ENCODE measurements at regions not wholly inside any gene's neighbourhood (a gene's known extent, or its start where the extent isn't known, plus 50 kb on each side); places are given as distances from the start of the nearest gene placed in this dataset.

DNA sequence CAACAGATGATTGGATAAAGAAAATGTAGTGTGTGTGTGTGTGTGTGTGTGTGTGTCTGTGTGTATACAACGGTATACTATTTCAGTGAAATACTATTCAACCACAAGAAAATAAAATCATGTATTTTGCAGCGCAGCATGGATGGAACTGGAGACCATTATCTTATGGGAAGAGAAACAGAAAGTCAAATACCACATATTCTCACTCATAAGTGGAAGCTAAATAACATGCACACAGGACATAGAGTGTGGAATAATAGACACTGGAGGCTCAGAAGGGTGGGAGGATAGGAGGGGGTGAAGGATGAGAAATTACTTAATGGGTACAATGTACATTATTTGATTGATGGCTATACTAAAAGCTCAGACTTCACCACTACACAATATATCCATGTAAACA is 609.1 kb upstream of the SLC39A10 start:
- no peak for FAIRE-seq
- DNase-seq (ENCODE audit: low read depth in 1 of 2, low spot score in 1 of 2): no peak
- Histone ChIP-seq H3K9me3 (no peaks in the 10 kb centered on the region), H3K27ac (no peak overlapping the region), H3K4me3 (no peak overlapping the region), H3K4me2 (no peak overlapping the region), H3K4me1 (no peaks in the 10 kb centered on the region)
- 48% methylated on average over 2 of the region's 2 CpGs for WGBS (ENCODE audit: missing lambda C conversion rate)
- POLR2A ChIA-PET: no interaction called here
- CTCF ChIA-PET: no interaction called here
- TF ChIP-seq MAFK (IDR thresholded peaks at IDR 0.05; ENCODE audit: partially characterized antibody): no peak
- TF ChIP-seq FOSL2 (IDR thresholded peaks at IDR 0.05): no peak
- no peak for TF ChIP-seq FOSL2 (CRISPR knock-in tag; IDR thresholded peaks at IDR 0.05)
- TF ChIP-seq, protein P1, sequence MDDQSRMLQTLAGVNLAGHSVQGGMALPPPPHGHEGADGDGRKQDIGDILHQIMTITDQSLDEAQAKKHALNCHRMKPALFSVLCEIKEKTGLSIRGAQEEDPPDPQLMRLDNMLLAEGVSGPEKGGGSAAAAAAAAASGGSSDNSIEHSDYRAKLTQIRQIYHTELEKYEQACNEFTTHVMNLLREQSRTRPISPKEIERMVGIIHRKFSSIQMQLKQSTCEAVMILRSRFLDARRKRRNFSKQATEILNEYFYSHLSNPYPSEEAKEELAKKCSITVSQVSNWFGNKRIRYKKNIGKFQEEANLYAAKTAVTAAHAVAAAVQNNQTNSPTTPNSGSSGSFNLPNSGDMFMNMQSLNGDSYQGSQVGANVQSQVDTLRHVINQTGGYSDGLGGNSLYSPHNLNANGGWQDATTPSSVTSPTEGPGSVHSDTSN (IDR thresholded peaks at IDR 0.05): no peak
- no peak for TF ChIP-seq NFE2L2 (conservative IDR thresholded peaks at IDR 0.05; ENCODE audit: low read length)
- no peak for TF ChIP-seq FOSB (CRISPR knock-in tag; IDR thresholded peaks at IDR 0.05)
- TF ChIP-seq RFX5 (IDR thresholded peaks at IDR 0.05): no peak
- TF ChIP-seq CEBPB (IDR thresholded peaks at IDR 0.05): no peak
- no peak for TF ChIP-seq HOXA7 (CRISPR knock-in tag; IDR thresholded peaks at IDR 0.05)
- TF ChIP-seq, protein P2, sequence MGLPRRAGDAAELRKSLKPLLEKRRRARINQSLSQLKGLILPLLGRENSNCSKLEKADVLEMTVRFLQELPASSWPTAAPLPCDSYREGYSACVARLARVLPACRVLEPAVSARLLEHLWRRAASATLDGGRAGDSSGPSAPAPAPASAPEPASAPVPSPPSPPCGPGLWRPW (IDR thresholded peaks at IDR 0.05): no peak
- no peak for TF ChIP-seq GATA3 (IDR thresholded peaks at IDR 0.05; ENCODE audit: borderline replicate concordance)
- no peak for TF ChIP-seq FOXS1 (CRISPR knock-in tag; IDR thresholded peaks at IDR 0.05)
- no peak for TF ChIP-seq CBX8 (IDR thresholded peaks at IDR 0.05)
- no peak for TF ChIP-seq HDAC2 (IDR thresholded peaks at IDR 0.05)
- TF ChIP-seq RCOR1 (IDR thresholded peaks at IDR 0.05; ENCODE audit: low read depth, low read length): no peak
- TF ChIP-seq, protein P3, sequence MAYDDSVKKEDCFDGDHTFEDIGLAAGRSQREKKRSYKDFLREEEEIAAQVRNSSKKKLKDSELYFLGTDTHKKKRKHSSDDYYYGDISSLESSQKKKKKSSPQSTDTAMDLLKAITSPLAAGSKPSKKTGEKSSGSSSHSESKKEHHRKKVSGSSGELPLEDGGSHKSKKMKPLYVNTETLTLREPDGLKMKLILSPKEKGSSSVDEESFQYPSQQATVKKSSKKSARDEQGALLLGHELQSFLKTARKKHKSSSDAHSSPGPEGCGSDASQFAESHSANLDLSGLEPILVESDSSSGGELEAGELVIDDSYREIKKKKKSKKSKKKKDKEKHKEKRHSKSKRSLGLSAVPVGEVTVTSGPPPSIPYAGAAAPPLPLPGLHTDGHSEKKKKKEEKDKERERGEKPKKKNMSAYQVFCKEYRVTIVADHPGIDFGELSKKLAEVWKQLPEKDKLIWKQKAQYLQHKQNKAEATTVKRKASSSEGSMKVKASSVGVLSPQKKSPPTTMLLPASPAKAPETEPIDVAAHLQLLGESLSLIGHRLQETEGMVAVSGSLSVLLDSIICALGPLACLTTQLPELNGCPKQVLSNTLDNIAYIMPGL (CRISPR knock-in tag; IDR thresholded peaks at IDR 0.05; ENCODE audit: borderline replicate concordance): no peak
- TF ChIP-seq ZNF302 (CRISPR knock-in tag; IDR thresholded peaks at IDR 0.05): no peak
- no peak for TF ChIP-seq RNF2 (IDR thresholded peaks at IDR 0.05; ENCODE audit: borderline replicate concordance, low read depth)
- TF ChIP-seq ESRRA (IDR thresholded peaks at IDR 0.05; ENCODE audit: borderline replicate concordance, low read length): no peak
- TF ChIP-seq, protein P4, sequence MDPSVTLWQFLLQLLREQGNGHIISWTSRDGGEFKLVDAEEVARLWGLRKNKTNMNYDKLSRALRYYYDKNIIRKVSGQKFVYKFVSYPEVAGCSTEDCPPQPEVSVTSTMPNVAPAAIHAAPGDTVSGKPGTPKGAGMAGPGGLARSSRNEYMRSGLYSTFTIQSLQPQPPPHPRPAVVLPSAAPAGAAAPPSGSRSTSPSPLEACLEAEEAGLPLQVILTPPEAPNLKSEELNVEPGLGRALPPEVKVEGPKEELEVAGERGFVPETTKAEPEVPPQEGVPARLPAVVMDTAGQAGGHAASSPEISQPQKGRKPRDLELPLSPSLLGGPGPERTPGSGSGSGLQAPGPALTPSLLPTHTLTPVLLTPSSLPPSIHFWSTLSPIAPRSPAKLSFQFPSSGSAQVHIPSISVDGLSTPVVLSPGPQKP (IDR thresholded peaks at IDR 0.05; ENCODE audit: low read depth, low read length): no peak
- no peak for ATAC-seq

DNA sequence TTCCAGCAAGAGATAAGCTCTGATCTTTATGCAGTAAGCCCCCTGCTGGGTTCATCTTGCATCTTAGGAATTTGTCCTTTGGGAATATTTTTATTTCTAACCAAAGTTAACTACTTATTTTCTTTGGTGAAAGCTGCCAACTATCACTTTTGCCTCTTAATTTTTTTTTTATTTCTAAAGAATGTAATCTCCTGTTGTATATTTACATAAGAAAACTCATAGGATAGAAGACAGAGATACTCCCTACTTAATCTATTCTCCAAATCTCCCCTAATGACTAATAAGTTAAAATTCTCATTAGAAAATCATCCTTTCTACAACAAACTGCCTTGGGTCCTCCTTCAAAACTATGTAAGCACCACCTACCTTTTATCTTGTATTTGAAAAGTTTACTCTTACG is 612.2 kb upstream of the SLC39A10 start:
- no peak overlapping the region for H3K4me3 ChIP-seq
- FAIRE-seq (no peak), ATAC-seq (no peak), DNase-seq (ENCODE audit: low read depth in 1 of 2, low spot score in 1 of 2) (no peak)
- ChIA-PET CTCF (no interaction called here), POLR2A (no interaction called here)
- no peak overlapping the region for H3K4me2 ChIP-seq
- 92% methylated on average over 1 of the region's 1 CpG for WGBS (ENCODE audit: missing lambda C conversion rate)
- H3K4me1 ChIP-seq: no peaks in the 10 kb centered on the region
- TF ChIP-seq, protein P4 (IDR thresholded peaks at IDR 0.05; ENCODE audit: low read depth, low read length): no peak
- TF ChIP-seq EP300 (IDR thresholded peaks at IDR 0.05): no peak
- no peak for TF ChIP-seq HEYL (CRISPR knock-in tag; IDR thresholded peaks at IDR 0.05)
- TF ChIP-seq CBX8 (IDR thresholded peaks at IDR 0.05): no peak
- TF ChIP-seq, protein P5, sequence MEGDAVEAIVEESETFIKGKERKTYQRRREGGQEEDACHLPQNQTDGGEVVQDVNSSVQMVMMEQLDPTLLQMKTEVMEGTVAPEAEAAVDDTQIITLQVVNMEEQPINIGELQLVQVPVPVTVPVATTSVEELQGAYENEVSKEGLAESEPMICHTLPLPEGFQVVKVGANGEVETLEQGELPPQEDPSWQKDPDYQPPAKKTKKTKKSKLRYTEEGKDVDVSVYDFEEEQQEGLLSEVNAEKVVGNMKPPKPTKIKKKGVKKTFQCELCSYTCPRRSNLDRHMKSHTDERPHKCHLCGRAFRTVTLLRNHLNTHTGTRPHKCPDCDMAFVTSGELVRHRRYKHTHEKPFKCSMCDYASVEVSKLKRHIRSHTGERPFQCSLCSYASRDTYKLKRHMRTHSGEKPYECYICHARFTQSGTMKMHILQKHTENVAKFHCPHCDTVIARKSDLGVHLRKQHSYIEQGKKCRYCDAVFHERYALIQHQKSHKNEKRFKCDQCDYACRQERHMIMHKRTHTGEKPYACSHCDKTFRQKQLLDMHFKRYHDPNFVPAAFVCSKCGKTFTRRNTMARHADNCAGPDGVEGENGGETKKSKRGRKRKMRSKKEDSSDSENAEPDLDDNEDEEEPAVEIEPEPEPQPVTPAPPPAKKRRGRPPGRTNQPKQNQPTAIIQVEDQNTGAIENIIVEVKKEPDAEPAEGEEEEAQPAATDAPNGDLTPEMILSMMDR (IDR thresholded peaks at IDR 0.05): no peak
- no peak for TF ChIP-seq CBX2 (IDR thresholded peaks at IDR 0.05; ENCODE audit: borderline replicate concordance, low read depth)
- no peak for TF ChIP-seq JUNB (IDR thresholded peaks at IDR 0.05)
- TF ChIP-seq RARB (CRISPR knock-in tag; IDR thresholded peaks at IDR 0.05): no peak
- no peak for TF ChIP-seq NFE2L2 (conservative IDR thresholded peaks at IDR 0.05; ENCODE audit: low read length)
- TF ChIP-seq, protein P3 (CRISPR knock-in tag; IDR thresholded peaks at IDR 0.05; ENCODE audit: borderline replicate concordance): no peak
- TF ChIP-seq FOXS1 (CRISPR knock-in tag; IDR thresholded peaks at IDR 0.05): no peak
- TF ChIP-seq FOSB (CRISPR knock-in tag; IDR thresholded peaks at IDR 0.05): no peak
- no peak for TF ChIP-seq POLR2A (IDR thresholded peaks at IDR 0.05; ENCODE audit: low read length)
- no peaks in the 10 kb centered on the region for H3K9me3 ChIP-seq
- H3K27ac ChIP-seq: no peak overlapping the region
